HG02973 (cell line): ENCODE measurements at regions not wholly inside any gene's neighbourhood (a gene's known extent, or its start where the extent isn't known, plus 50 kb on each side); places are given as distances from the start of the nearest gene placed in this dataset.

Experiments used
- ATAC-seq: cut with Tn5 transposase; IDR thresholded peaks from one replicate; pipeline ENCODE4 v1.9.1; 2021; ENCODE audit warnings: moderate library complexity; ENCODE audit not compliant: unreplicated experiment

GRCh38 chr7:84549409-84549808, 354.8 kb upstream of the SEMA3A start:
- ATAC-seq, result no peak

GRCh38 chr7:84548366-84549365, 354.1 kb upstream of the SEMA3A start:
- no peak for ATAC-seq

- no peak for ATAC-seq
These were observed 352.7 kb upstream of the SEMA3A start for GRCh38 chr7:84547331-84547730.

- no peak for ATAC-seq
These were observed 351.8 kb upstream of the SEMA3A start for GRCh38 chr7:84546403-84546802.

GRCh38 chr7:84538268-84538667, 343.7 kb upstream of the SEMA3A start:
- no peak for ATAC-seq

- ATAC-seq, result no peak
These were observed 341.8 kb upstream of the SEMA3A start for GRCh38 chr7:84536271-84536870.

- ATAC-seq, result no peak
These were observed 341.1 kb upstream of the SEMA3A start for GRCh38 chr7:84535580-84536270.

GRCh38 chr7:84533182-84533581, 338.6 kb upstream of the SEMA3A start:
- no peak for ATAC-seq

- ATAC-seq, result no peak
These were observed 337.6 kb upstream of the SEMA3A start for GRCh38 chr7:84532196-84532595.

- ATAC-seq, result no peak
These were observed 335.1 kb upstream of the SEMA3A start for GRCh38 chr7:84529480-84530205.

GRCh38 chr7:84528756-84529479, 334.3 kb upstream of the SEMA3A start:
- no peak for ATAC-seq

- no peak for ATAC-seq
These were observed 330.4 kb upstream of the SEMA3A start for GRCh38 chr7:84524714-84525694.

- ATAC-seq, result no peak
These were observed 318.5 kb upstream of the SEMA3A start for GRCh38 chr7:84513061-84513460.

GRCh38 chr7:84512055-84512454, 317.5 kb upstream of the SEMA3A start:
- ATAC-seq, result no peak

- no peak for ATAC-seq
These were observed 315.9 kb upstream of the SEMA3A start for GRCh38 chr7:84510505-84510904.

GRCh38 chr7:84509522-84509921, 314.9 kb upstream of the SEMA3A start:
- no peak for ATAC-seq

GRCh38 chr7:84508606-84509005, 314.0 kb upstream of the SEMA3A start:
- no peak for ATAC-seq

- ATAC-seq, result no peak
These were observed 312.9 kb upstream of the SEMA3A start for GRCh38 chr7:84507529-84507928.

GRCh38 chr7:84506151-84506550, 311.6 kb upstream of the SEMA3A start:
- ATAC-seq, result no peak
